HL-60/S4 treated with phorbol 12-myristate 13-acetate at 8.2 ng/mL for 4 days and 3 days (cell line): ENCODE measurements at regions not wholly inside any gene's neighbourhood (a gene's known extent, or its start where the extent isn't known, plus 50 kb on each side); places are given as distances from the start of the nearest gene placed in this dataset.
"Not testable (repeated sequence)": the region's sequence is repeated elsewhere in the genome, so short reads cannot be mapped to it uniquely, and the experiment has no call there.

Experiments used
- in situ Hi-C: fragments of 300-500 bp; cut with MboI; formaldehyde crosslinking; loops from 2 replicates; pipeline ENCODE4 v1.15.0; 2022; ENCODE audit warnings: low sequenced_read_pairs

DNA sequence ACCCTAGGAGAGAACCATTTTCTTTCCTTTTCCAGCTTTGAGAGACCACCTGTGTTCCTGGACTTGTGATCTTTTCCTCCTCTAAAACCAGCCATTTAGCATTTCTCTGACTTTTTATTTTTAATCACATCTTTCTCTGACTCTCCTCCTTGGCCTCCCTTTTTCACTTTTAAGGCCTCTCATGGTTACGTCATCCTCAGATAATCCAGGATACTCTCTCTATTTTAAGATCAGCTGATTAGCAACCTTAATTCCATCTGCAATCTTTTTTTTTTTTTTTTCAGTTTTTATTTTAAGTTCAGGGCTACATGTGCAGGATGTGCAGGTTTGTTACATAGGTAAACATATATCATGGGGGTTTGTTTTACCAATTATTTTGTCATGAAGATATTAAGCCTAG, 54.0 kb downstream of the RFPL4B start:
- in situ Hi-C loops: no loop called here

DNA sequence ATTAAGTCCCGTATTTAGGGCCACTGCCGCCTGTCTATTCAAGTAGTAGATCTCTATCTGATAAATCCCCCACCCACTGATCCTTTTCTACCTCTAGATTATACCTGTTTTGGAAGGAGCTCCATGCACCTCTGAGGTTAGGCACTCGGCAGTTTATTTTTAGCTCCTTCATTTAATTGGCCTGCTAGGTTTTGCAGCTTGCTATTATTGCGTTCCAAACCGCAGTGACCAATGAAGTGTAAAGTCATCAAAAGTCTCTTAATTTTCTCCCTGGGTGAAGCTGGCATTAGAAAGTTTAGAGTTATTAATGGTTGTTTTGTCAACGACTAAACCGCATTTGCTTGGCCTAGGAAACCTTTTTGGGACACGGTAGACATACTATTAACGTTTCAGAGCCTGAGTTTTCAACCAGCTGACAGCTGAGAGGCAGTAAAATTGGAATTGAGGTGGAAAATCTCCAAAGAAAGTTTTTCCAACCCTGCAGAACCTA, 60.0 kb downstream of the RFPL4B start:
- in situ Hi-C loops: no loop called here

DNA sequence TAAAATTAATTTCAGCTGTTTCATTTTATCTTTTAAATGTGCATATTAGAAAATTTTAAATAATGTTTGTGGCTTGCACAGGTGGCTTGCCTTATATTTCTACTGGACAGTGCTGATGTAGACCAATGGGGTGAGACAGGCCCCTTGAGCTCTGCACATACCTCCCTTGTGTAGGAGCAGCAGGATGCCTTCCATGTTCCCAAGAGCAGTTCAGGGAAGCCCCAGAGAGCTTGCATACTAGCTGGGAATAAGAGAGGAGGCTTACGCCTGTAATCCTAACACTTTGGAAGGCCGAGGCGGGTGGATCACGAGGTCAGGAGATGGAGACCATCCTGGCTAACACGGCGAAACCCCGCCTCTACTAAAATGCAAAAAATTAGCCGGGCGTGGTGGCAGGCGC, 61.4 kb downstream of the RFPL4B start:
- in situ Hi-C loops: no loop called here

DNA sequence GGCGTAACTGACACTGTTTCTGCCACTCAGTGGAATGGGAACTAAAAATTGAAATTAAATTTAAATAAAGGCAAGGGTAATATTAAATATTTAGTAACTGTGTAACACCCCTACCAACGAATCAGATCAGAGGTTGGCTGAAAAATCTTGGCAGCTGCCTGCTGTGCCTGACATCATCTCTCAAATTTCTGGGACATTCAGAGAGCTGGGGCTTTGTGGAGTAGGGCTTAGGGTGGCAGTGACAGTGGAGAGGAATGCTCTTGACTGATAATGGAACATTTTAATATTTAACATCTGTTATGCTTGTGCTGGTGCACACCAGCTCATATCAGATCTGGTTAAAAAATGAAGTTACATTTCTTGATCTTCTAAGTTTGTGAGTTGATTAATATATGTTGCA, 62.2 kb downstream of the RFPL4B start:
- in situ Hi-C loops: no loop called here

GRCh38 chr6:112413780-112414179, 66.7 kb downstream of the RFPL4B start:
- in situ Hi-C loops: no loop called here

- in situ Hi-C loops: no loop called here
Measured at GRCh38 chr6:112415366-112415765, 68.2 kb downstream of the RFPL4B start.

GRCh38 chr6:112416866-112417265, 69.7 kb downstream of the RFPL4B start:
- in situ Hi-C loops: no loop called here

DNA sequence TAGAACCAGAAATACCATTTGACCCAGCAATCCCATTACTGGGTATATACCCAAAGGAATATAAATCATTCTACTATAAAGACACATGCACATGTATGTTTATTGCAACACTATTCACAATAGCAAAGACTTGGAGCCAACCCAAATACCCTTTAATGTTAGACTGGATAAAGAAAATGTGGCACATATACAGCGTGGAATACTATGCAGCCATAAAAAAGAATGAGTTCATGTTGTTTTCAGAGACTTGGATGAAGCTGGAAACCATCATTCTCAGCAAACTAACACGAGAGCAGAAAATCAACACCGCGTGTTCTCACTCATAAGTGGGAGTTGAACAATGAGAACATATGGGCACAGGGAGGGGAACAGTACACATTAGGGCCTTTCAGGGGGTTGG, 79.9 kb downstream of the RFPL4B start:
- in situ Hi-C loops: not testable (repeated sequence)

- in situ Hi-C loops: no loop called here
Measured at GRCh38 chr6:112427499-112427898, 80.4 kb downstream of the RFPL4B start.

- in situ Hi-C loops: no loop called here
Measured at GRCh38 chr6:112428477-112428876, 81.3 kb downstream of the RFPL4B start.

- in situ Hi-C loops: no loop called here
Measured at GRCh38 chr6:112429226-112429625, 82.1 kb downstream of the RFPL4B start.

GRCh38 chr6:112431803-112432202, 84.7 kb downstream of the RFPL4B start:
- in situ Hi-C loops: no loop called here

DNA sequence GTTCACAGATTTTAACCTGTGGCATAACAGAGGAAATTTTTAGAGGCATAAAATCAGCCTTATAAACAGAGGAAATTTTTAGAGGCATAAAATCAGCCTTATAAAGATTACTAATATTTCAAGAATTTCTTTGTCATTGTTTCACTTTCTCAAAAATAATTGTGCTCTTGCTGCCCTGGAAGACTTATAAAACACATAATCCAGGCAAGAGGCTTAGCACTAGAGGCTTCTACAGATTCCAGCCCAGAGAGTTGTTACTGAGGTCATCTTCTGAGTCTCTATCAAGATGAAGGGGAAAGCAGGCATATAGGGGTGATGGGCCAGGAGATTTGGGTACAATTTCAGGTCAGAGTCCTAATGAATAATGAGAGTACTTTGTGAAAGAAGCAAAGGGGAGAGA, 85.7 kb downstream of the RFPL4B start:
- in situ Hi-C loops: no loop called here

- in situ Hi-C loops: no loop called here
Measured at GRCh38 chr6:112433457-112433856, 86.3 kb downstream of the RFPL4B start.

GRCh38 chr6:112434896-112435435, 87.8 kb downstream of the RFPL4B start:
- in situ Hi-C loops: no loop called here

- in situ Hi-C loops: no loop called here
Measured at GRCh38 chr6:112437058-112437457, 89.9 kb downstream of the RFPL4B start.

DNA sequence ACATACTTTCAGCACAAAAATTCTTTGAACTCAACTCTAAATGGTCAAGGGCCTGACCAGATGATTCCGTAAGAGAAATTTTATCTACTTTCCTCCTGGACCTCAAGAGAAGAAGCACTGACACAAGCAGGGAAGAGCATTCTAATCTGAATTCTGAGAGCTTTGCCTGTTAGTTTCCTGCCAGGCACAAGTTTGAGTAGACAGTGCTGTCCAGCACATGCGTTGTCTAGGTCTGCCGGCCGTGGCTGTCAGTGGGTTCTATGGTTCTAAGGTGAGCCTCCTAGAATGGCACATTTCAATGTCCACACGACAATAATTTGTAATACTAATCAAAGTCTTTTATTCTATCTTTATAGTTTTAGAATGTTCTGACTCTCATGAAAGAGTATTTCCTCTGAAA, 91.9 kb downstream of the RFPL4B start:
- in situ Hi-C loops: no loop called here

GRCh38 chr6:112439432-112439831, 92.3 kb downstream of the RFPL4B start:
- in situ Hi-C loops: no loop called here

DNA sequence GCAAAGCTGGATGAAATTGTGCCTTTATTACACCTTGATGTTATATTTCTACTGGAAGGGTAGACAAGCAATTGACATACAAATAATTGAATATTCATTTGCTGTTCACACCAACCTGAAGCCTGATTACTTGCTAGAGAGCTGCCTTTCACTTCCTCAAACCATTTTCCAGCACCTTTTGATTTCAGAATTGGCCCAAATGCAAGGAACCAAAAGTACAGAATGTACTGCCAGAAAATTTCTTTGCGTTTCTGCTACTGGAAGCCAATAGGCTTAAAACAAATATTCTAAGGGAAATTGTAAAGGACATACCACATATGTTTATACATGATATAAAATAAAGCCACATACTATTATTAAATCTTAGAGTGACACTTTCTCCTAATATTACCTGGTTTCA, 94.5 kb downstream of the RFPL4B start:
- in situ Hi-C loops: no loop called here

DNA sequence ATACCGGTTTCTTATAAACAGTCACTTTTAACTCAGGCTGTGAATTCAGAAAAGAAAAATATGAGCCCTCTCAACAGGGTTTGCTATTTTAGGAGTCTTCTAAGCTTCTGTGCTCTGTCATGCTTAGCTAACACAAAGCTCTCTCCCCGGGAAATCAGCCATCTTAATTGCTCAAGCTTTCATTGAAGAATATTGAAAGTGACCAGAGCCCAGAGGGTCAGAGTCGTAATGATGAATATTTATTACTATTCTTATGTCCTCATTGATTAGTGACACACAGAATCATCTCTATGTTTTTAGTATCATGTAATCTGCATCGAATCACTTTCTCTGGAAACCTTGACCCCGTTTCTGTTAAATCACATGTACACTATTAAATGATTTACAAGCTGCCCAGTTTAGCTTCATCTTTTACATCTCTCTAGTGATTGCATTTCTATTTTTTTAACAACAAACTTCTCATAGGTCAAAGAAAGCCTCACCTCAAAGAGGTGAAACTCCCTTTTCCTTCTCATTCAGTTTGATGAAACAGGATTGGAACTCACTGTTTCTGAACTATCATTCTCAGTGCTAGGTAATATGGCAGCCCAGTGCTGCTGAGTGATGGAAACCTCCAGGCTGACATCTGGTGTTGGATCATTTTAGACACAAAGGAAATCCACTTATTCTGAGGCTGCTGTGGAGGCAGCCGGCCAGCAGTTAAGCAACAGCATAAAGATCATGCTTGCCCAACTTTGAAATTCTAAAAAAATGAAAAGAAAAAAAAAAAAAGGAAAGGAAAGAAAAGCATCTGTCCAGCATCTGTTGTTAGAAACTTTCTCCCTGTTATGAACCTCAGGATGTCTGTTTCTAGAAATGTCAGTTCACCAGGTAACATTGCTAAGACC, 96.3 kb downstream of the RFPL4B start:
- in situ Hi-C loops: no loop called here

DNA sequence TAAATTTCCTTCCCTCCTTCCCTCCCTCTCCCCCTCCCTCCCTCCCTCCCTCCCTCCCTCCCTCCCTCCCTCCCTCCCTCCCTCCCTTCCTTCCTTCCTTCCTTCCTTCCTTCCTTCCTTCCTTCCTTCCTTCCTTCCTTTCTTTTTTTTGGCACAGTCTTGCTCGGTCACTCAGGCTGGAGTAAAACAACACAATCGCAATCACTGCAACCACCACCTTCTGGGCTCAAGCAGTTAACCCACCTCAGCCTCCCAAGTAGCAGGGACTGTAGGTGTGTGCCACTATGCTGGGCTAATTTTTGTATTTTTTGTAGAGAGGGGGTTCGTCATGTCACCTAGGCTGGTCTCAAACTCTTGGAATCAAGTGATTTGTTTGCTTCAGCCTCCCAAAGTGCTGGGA, 101.7 kb downstream of the RFPL4B start:
- in situ Hi-C loops: not testable (repeated sequence)

GRCh38 chr6:112450663-112451062, 103.5 kb downstream of the RFPL4B start:
- in situ Hi-C loops: no loop called here
